T-cell (primary cell): ENCODE measurements at regions not wholly inside any gene's neighbourhood (a gene's known extent, or its start where the extent isn't known, plus 50 kb on each side); places are given as distances from the start of the nearest gene placed in this dataset.
"Not testable (repeated sequence)": the region's sequence is repeated elsewhere in the genome, so short reads cannot be mapped to it uniquely, and the experiment has no call there.

Source experiments
- ATAC-seq, 4 experiments: fragments of 200-7000 bp in 3 of 4; fragments of 150-1000 bp in 1 of 4; cut with Tn5 transposase; replicated peaks in 1 of 4; 1 replicate in 3 of 4; 2 replicates in 1 of 4; pipeline ENCODE4 v1.10.0; 2021; ENCODE audit warnings: moderate library complexity in 3 of 4, mild to moderate bottlenecking in 2 of 4, moderate number of reproducible peaks in 1 of 4
- CTCF ChIA-PET, 2 donors: fragments of 300-600 bp; sonication (Branson Sonifier 250); formaldehyde crosslinking; loops; one replicate each; lab custom pipeline; 2022; ENCODE audit warnings: antibody characterized with exemption in 2 of 2; lab: Charles Lee
- POLR2A ChIA-PET, 2 donors: fragments of 300-600 bp; sonication (Branson Sonifier 250); formaldehyde crosslinking; loops; one replicate each; lab custom pipeline; 2022; ENCODE audit warnings: antibody characterized with exemption in 2 of 2; lab: Charles Lee
- DNase-seq, 35 experiments: peaks; one replicate each; pipeline versions ENCODE4 v3.0.0 to v3.0.0-alpha.2; 2013 to 2023
- H3K27ac ChIP-seq: one replicate; pipeline ENCODE4 v1.5.1; 2013; ENCODE audit warnings: low read length
- H3K27me3 ChIP-seq, 2 experiments: replicated peaks in 1 of 2; 1 replicate in 1 of 2; 2 replicates in 1 of 2; pipeline versions ENCODE4 v1.6.1 to v1.7.0; 2013; ENCODE audit warnings: low read length in 1 of 2, mixed read lengths in 1 of 2; ENCODE audit not compliant: control insufficient read depth in 2 of 2, insufficient read depth in 2 of 2; ENCODE audit errors: extremely low read depth in 1 of 2
- H3K36me3 ChIP-seq, 2 donors: 1 replicate in 1 of 2; 2 replicates in 1 of 2; pipeline versions ENCODE4 v1.6.1 to v1.7.0; 2013; ENCODE audit warnings: low read length in 1 of 2; ENCODE audit not compliant: control insufficient read depth in 2 of 2, insufficient read depth in 1 of 2; ENCODE audit errors: extremely low read depth in 1 of 2
- H3K4me1 ChIP-seq, 2 experiments: 1 replicate in 1 of 2; 2 replicates in 1 of 2; pipeline versions ENCODE4 v1.6.1 to v1.7.0; 2013; ENCODE audit warnings: low read length in 2 of 2, mixed read lengths in 1 of 2; ENCODE audit not compliant: insufficient read depth in 2 of 2, control insufficient read depth in 1 of 2; ENCODE audit errors: extremely low read depth in 1 of 2
- H3K4me3 ChIP-seq, 2 donors: 1 replicate in 1 of 2; 2 replicates in 1 of 2; pipeline versions ENCODE4 v1.5.1 to v1.7.0; 2013; ENCODE audit warnings: mild to moderate bottlenecking in 2 of 2, low read length in 1 of 2, moderate library complexity in 1 of 2; ENCODE audit not compliant: control insufficient read depth in 1 of 2; ENCODE audit errors: extremely low read depth in 1 of 2
- H3K9me3 ChIP-seq: 2 replicates; pipeline ENCODE4 v1.7.0; 2013
- H3K27ac Mint-ChIP-seq, 2 donors: one replicate each; pipeline ENCODE4 v1.8.0; 2020 to 2021; ENCODE audit warnings: mild to moderate bottlenecking in 2 of 2, mixed read lengths in 2 of 2
- H3K27me3 Mint-ChIP-seq, 2 donors: one replicate each; pipeline ENCODE4 v1.8.0; 2021 to 2022; ENCODE audit warnings: mixed read lengths in 2 of 2
- H3K36me3 Mint-ChIP-seq: one replicate; pipeline ENCODE4 v1.8.0; 2021; ENCODE audit warnings: mixed read lengths
- H3K4me1 Mint-ChIP-seq, 3 donors: one replicate each; pipeline ENCODE4 v1.8.0; 2020 to 2022; ENCODE audit warnings: mixed read lengths in 3 of 3, mild to moderate bottlenecking in 1 of 3
- H3K4me3 Mint-ChIP-seq, 3 donors: one replicate each; pipeline ENCODE4 v1.8.0; 2020 to 2022; ENCODE audit warnings: mild to moderate bottlenecking in 3 of 3, mixed read lengths in 3 of 3, moderate library complexity in 3 of 3
- H3K9me3 Mint-ChIP-seq, 3 donors: one replicate each; pipeline ENCODE4 v1.8.0; 2020 to 2022; ENCODE audit warnings: mixed read lengths in 3 of 3
- WGBS: methylation state at CpG from one replicate; pipeline ENCODE4 v1.1.5; 2013; ENCODE audit warnings: missing lambda C conversion rate; ENCODE audit not compliant: insufficient coverage; 5-methylcytosine and 5-hydroxymethylcytosine counted together

DNA sequence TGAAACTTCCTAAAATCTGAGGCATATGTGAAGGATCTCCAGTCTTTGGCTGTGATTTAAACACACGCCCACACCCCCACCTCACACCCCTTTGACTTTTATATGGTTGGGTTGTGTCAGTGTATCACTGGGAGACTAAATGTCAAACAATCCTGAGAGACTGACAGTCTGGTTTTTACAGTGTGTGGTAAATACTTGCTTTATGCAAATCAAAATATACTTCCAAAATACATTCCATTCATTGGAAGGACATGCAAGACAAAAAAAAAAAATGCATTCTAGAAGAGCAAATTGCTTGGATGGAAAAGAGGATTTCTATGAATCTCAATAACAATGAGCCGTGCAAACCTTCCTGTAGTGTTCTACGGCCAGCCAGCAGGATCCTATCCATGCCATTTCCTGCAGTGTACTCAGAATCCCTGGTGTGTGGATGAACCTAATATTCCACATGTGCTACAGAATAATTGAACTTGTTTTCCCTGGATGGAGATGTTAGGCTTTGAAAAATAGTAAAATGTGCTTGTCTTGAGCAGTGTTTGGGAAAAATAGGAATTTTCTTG is 602.1 kb upstream of the GOT2 start:
- ChIA-PET CTCF (no interaction called here), POLR2A (no interaction called here)
- peaks cover 0 to 12% (median 4%) of the 10 kb centered on the region in 3 donors for H3K9me3 Mint-ChIP-seq
- Histone ChIP-seq H3K27ac (no peak overlapping the region), H3K9me3 (no peaks in the 10 kb centered on the region), H3K27me3 (no peaks in the 10 kb centered on the region), H3K4me1 (no peaks in the 10 kb centered on the region), H3K4me3 (no peak overlapping the region), H3K36me3 (no peaks in the 10 kb centered on the region)
- no peaks in the 10 kb centered on the region for H3K36me3 Mint-ChIP-seq
- DNase-seq: no peak
- no peak overlapping the region for H3K4me3 Mint-ChIP-seq
- WGBS: no CpG with 5 or more reads among the region's 3 CpGs
- no peaks in the 10 kb centered on the region for H3K27me3 Mint-ChIP-seq
- H3K27ac Mint-ChIP-seq: no peak overlapping the region
- no peak for ATAC-seq
- no peaks in the 10 kb centered on the region for H3K4me1 Mint-ChIP-seq

DNA sequence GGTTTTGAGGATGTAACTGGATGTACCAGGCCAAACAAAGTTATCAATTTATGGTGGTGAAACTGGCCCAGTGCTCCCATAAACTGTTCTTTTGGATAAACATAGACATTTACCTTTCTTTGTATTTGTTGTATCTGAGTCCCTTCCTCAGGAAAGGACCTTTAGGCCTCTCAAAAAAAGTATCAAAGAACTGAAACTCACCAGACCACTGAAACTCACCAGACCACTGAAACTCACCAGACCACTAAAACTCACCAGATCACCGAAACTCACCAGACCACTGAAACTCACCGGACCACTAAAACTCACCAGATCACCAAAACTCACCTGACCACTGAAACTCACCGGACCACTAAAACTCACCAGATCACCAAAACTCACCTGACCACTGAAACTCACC is 597.6 kb upstream of the GOT2 start:
- H3K9me3 ChIP-seq, H3K36me3 ChIP-seq, H3K36me3 Mint-ChIP-seq, H3K27ac ChIP-seq, H3K4me1 ChIP-seq, H3K4me3 Mint-ChIP-seq, H3K4me1 Mint-ChIP-seq, POLR2A ChIA-PET, H3K4me3 ChIP-seq, ATAC-seq, H3K27me3 ChIP-seq, H3K27ac Mint-ChIP-seq, CTCF ChIA-PET, H3K27me3 Mint-ChIP-seq, DNase-seq: not testable (repeated sequence)
- WGBS: 75% methylated on average over 3 of the region's 3 CpGs
- peaks cover 4 to 12% (median 4%) of the 10 kb centered on the region in 3 donors for H3K9me3 Mint-ChIP-seq

DNA sequence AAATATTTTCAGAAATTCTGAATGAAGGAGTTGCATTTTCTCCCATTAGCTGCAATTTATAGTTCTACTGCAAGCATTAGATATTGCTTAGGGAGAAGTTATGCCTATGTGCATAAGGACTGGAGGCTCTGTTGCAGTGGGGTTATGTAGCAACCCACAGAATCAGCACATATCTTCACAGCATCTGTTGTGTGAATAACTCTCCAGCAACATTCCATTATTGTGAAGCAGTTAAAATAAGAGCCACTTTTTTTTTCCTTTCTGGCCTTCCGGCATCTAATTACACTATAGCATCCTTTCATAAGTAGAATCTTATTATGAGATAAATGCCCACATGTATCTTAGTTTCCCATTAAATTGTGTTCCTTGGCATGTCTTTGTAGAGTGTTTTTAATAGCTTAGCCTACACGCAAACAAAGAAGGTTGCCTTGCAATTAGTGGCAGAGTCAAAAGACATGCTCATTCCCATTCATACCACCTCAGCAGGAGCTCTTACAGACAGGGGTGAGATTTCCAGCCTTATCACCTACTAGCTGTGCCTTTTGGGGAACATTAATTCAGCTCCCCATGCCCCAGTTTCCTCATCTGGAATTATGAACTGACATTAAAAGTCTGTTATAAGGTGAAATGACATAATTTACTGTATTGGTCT is 596.0 kb upstream of the GOT2 start:
- H3K36me3 ChIP-seq: no peaks in the 10 kb centered on the region
- DNase-seq (no peak), ATAC-seq (no peak)
- H3K27me3 ChIP-seq: no peaks in the 10 kb centered on the region
- POLR2A ChIA-PET: no interaction called here
- Mint-ChIP-seq H3K27ac (no peak overlapping the region), H3K4me3 (no peak overlapping the region), H3K36me3 (no peaks in the 10 kb centered on the region), H3K27me3 (no peaks in the 10 kb centered on the region), H3K4me1 (no peaks in the 10 kb centered on the region), H3K9me3 (peaks cover 4 to 12% (median 4%) of the 10 kb centered on the region in 3 donors)
- CTCF ChIA-PET: no interaction called here
- H3K27ac ChIP-seq: no peak overlapping the region
- no CpG with 5 or more reads among the region's 2 CpGs for WGBS
- H3K4me3 ChIP-seq: no peak overlapping the region
- no peaks in the 10 kb centered on the region for H3K9me3 ChIP-seq
- no peaks in the 10 kb centered on the region for H3K4me1 ChIP-seq

DNA sequence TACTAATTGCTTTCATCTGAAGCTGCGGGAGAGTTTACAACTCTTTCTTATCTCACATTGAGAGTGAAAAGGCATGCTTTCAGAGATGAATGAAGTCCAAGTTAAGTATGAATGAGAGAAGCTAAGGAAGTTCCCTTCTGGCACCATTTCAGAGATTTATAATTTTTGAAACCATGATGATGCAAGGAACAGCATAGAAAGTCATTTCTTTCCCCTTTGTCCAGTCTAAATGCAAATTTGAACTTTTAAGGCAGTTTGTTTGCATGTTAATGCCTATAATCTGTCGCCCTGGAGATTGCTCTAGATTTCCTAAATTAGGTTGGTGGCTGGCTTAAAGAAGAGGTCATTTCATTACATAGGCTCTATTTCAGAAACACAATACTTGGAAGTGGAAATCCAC is 594.8 kb upstream of the GOT2 start:
- H3K36me3 Mint-ChIP-seq: no peaks in the 10 kb centered on the region
- POLR2A ChIA-PET: interaction anchor here in 1 of 2 donors (0.8 kb wide), 1 partner anchor 42 kb away, joined by 3 read pairs; no protein-coding TSS in a partner anchor

DNA sequence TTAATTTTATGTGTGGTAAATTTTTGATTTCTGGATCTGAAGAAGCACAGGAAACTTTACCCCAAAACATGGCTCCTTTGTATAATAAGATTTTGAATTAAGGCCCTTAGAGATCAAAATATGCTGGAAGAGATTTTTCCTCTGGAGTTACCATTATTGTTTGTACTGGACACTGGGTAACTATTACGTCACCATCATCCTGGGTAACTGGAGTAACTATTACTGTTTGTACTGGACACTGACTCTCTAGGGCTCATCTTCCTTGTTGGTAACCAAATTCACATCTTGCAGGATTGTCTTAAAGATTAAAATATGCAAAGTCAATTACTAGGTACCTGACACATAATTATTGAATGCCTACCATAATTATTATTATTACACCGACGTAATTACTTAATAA is 593.8 kb upstream of the GOT2 start:
- ATAC-seq: no peak
- peaks cover 2 to 17% (median 4%) of the 10 kb centered on the region in 3 donors for H3K9me3 Mint-ChIP-seq

More for the DNA sequence above, 594.8 kb upstream of the GOT2 start:
- no peaks in the 10 kb centered on the region for H3K9me3 ChIP-seq
- ATAC-seq (no peak), DNase-seq (no peak)
- no peak overlapping the region for H3K4me3 ChIP-seq
- Mint-ChIP-seq H3K27ac (no peak overlapping the region), H3K4me3 (no peak overlapping the region), H3K4me1 (no peaks in the 10 kb centered on the region), H3K9me3 (peaks cover 4 to 12% (median 4%) of the 10 kb centered on the region in 3 donors), H3K27me3 (no peaks in the 10 kb centered on the region)
- no peak overlapping the region for H3K27ac ChIP-seq
- no CpG with 5 or more reads among the region's 2 CpGs for WGBS
- H3K27me3 ChIP-seq: no peaks in the 10 kb centered on the region
- no peaks in the 10 kb centered on the region for H3K4me1 ChIP-seq
- CTCF ChIA-PET: no interaction called here
- H3K36me3 ChIP-seq: no peaks in the 10 kb centered on the region

DNA sequence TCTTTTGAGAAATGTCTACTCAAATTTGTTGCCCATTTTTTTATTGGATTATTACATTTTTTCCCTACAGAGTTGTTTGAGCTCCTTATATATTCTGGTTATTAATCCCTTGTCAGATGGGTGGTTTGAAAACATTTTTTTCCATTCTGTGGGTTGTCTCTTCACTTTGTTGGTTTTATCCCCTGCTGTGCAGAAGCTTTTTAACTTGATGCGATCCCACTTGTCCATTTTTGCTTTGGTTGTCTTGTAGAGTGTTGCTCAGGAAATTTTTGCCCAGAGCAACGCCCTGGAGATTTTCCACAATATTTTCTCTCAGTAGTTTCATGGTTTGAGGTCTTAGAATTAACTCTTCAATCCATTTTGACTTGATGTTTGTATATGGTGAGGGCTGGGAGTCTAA is 592.8 kb upstream of the GOT2 start:
- no peak overlapping the region for H3K4me3 Mint-ChIP-seq
- H3K27me3 ChIP-seq: no peaks in the 10 kb centered on the region
- no peak overlapping the region for H3K27ac Mint-ChIP-seq
- no peak overlapping the region for H3K27ac ChIP-seq
- DNase-seq: no peak
- H3K4me1 ChIP-seq: no peaks in the 10 kb centered on the region
- ChIA-PET CTCF (no interaction called here), POLR2A (interaction anchor here in 1 of 2 donors (0.6 kb wide), 1 partner anchor 97 kb away, joined by 7 read pairs; no protein-coding TSS in a partner anchor)
- H3K36me3 Mint-ChIP-seq: no peaks in the 10 kb centered on the region
- no peak for ATAC-seq
- WGBS: 0% methylated on average over 1 of the region's 2 CpGs
- H3K9me3 ChIP-seq: no peaks in the 10 kb centered on the region
- no peaks in the 10 kb centered on the region for H3K4me1 Mint-ChIP-seq
- H3K4me3 ChIP-seq: no peak overlapping the region
- no peaks in the 10 kb centered on the region for H3K36me3 ChIP-seq
- peaks cover 2 to 17% (median 4%) of the 10 kb centered on the region in 3 donors for H3K9me3 Mint-ChIP-seq
- no peaks in the 10 kb centered on the region for H3K27me3 Mint-ChIP-seq

More for the DNA sequence above, 593.8 kb upstream of the GOT2 start:
- no peaks in the 10 kb centered on the region for H3K27me3 ChIP-seq
- no peak overlapping the region for H3K27ac Mint-ChIP-seq
- H3K4me1 Mint-ChIP-seq: no peaks in the 10 kb centered on the region
- ChIA-PET POLR2A (no interaction called here), CTCF (no interaction called here)
- no peaks in the 10 kb centered on the region for H3K36me3 ChIP-seq
- no peaks in the 10 kb centered on the region for H3K4me1 ChIP-seq
- H3K4me3 ChIP-seq: no peak overlapping the region
- H3K36me3 Mint-ChIP-seq: no peaks in the 10 kb centered on the region
- no peaks in the 10 kb centered on the region for H3K9me3 ChIP-seq
- no CpG with 5 or more reads among the region's 3 CpGs for WGBS
- H3K4me3 Mint-ChIP-seq: no peak overlapping the region
- H3K27me3 Mint-ChIP-seq: no peaks in the 10 kb centered on the region
- DNase-seq: no peak
- no peak overlapping the region for H3K27ac ChIP-seq
